AG10803 (cell line): ENCODE measurements at regions not wholly inside any gene's neighbourhood (a gene's known extent, or its start where the extent isn't known, plus 50 kb on each side); places are given as distances from the start of the nearest gene placed in this dataset.

Experiments used
- DNase-seq: peaks from one replicate; pipeline ENCODE4 v3.0.0; 2010; ENCODE audit warnings: low read depth
- H3K4me3 ChIP-seq: 2 replicates; pipeline ENCODE4 v1.5.1; 2011; ENCODE audit warnings: mild to moderate bottlenecking, low read length, control low read depth
- TF ChIP-seq, protein P1 (sequence below): conservative IDR thresholded peaks from 2 replicates; pipeline ENCODE4 v1.5.1; 2011; ENCODE audit warnings: mild to moderate bottlenecking, low read length, control low read depth, inconsistent platforms

DNA sequence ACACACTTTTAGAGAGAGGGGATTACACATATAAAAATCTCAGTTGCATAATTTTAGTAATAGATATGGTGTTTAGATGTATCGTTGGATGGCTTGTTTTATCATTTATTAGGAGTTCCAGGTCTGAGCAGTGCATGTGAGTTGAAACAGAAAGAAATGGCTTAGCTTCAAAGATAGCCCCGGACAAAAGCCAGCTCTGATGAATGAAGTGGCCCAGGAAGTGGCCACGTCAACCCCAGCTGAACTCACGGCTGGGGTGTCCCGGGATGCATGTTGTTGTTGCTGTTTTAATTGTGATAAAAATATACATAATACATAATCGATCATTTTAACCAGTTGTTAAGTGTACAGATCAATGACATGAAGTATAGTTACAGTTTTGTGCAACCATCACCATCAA is 1513.6 kb downstream of the BRD1 start:
- TF ChIP-seq, protein P1, sequence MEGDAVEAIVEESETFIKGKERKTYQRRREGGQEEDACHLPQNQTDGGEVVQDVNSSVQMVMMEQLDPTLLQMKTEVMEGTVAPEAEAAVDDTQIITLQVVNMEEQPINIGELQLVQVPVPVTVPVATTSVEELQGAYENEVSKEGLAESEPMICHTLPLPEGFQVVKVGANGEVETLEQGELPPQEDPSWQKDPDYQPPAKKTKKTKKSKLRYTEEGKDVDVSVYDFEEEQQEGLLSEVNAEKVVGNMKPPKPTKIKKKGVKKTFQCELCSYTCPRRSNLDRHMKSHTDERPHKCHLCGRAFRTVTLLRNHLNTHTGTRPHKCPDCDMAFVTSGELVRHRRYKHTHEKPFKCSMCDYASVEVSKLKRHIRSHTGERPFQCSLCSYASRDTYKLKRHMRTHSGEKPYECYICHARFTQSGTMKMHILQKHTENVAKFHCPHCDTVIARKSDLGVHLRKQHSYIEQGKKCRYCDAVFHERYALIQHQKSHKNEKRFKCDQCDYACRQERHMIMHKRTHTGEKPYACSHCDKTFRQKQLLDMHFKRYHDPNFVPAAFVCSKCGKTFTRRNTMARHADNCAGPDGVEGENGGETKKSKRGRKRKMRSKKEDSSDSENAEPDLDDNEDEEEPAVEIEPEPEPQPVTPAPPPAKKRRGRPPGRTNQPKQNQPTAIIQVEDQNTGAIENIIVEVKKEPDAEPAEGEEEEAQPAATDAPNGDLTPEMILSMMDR, result no peak
- H3K4me3 ChIP-seq, result no peak overlapping the region
- no peak for DNase-seq

DNA sequence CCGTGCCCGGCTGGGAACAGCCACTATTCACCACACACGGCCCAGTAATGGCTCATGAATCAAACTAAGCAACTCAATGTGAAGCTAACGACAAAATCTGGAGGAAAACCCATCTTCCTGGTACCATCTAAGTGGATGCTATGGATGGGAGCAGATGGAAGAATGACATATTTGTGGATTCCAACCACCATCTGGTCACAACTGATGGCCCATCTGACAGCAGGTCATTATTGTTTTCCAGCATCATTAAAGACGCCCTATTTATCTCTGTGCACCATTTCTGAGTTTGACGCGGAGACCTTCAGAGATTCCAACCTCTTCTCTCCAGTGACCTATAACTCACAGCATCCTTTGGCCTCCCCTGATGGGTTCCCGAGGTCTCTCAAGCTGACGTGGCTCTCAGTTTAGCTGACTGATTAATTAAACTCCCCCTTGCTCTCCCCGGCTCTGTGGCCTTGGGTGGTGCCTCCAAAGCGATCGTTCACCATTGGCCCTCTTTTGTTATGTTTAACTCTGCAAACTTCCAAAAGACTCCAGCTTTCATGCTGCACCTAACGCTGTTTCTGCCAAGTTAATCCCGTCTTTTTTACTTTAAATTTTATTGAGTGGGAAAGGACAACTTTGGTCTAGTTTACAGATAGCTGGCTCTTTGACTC is 1514.4 kb downstream of the BRD1 start:
- no peak for DNase-seq
- TF ChIP-seq, protein P1, result no peak
- H3K4me3 ChIP-seq, result no peak overlapping the region

DNA sequence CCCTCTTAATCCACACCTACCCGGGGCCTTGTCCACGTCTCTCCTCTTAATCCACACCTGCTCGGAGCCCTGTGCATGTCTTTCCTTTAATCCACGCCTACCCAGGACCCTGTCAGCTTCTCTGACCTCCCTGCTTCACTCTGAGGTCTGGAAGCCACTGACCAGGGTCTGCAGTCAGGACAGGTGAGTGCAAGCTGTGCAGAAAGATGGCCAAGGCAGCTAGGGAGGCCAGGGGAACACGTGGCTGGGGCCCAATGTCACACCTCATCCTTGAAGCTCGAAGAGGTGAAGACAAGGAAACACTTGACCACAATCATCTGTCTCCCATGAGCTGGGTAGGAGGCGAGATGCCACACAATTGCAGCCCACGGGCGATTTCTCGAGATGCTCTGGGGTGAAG is 1516.9 kb downstream of the BRD1 start:
- TF ChIP-seq, protein P1, result no peak
- H3K4me3 ChIP-seq, result no peak overlapping the region
- no peak for DNase-seq

DNA sequence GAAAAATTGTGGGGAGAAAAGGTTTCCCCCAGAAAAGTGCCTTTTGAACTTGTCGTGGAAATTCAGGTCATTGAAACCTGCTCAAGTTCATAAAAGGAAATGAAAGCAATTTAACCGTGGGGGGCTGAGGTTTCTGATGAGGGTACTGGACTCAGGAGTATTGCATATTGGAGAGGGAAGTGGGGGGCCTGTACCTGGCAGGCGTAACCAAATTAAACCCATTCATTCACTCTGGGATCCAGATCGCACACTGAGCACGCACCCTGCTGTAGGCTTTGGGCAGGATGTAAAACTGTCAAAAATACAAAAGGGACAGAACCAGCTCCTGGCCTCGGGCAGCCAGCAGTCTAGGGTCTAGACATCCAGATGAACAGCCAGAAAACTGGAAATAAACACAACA is 1517.4 kb downstream of the BRD1 start:
- TF ChIP-seq, protein P1, result no peak
- no peak overlapping the region for H3K4me3 ChIP-seq
- DNase-seq, result no peak

DNA sequence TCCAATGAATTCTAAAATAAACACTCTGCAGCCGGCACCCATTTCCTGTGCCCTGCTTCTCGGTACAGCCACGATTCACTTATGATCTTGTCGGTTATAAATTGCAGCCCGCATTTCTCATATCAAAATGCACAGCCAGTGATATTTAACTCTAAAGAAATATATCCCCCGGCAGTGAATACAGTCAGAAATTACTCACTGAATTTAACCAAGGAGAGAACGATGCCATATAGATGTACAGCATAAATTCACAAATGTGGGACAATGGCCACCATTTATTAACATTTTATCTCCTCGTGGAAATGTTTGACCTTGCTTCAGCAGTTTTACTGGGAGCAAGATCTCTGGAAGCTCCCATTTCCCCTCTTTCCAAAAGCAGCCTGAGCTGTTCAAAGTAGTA is 1517.8 kb downstream of the BRD1 start:
- TF ChIP-seq, protein P1, result no peak
- no peak for DNase-seq
- H3K4me3 ChIP-seq, result no peak overlapping the region

DNA sequence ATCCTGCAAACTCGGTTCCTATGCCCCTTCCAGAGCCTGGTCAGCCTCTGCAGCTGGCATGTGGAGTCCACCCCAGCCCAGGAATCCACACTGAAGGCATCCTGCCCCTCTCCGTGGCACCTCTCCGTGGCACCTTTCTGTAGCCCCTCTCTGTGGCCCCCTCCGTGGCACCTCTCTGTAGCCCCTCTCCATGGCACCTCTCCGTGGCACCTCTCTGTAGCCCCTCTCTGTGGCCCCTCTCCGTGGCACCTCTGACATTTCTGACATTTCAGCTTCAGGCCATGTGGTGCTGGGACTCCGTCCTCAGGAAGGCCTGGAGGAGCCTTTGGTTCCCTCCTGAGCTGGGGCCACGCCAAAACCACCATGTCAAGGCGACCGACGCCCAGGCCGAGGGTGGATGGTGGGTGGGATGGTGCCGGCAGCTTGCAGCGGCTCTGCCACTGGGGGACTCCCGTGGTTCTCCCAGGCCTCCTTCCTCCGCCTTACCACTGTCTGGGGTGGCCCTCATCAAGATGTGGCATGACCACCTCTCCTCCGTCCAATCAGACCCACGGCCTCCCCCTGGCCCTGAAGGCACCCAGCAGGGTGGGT is 1518.5 kb downstream of the BRD1 start:
- DNase-seq, result no peak
- TF ChIP-seq, protein P1, result no peak
- no peak overlapping the region for H3K4me3 ChIP-seq

DNA sequence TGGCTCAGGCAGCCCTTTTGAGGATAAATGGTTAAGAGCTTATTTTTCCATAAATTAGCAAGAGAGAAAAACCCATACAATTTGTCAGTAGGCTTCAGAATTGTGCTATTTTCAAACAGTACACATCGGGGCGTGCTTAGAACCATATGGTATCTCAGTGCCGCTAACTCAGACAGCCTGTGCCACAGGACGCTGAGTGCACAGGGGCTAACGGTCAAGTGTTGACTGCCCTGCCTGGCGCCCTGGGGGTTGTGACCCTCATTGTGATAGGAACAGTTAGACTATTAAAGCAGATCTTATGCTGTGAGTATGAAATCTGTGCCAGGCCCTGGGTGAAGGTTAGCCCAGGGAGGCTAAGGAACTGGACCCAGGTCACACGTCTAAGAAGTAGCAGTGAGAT is 1519.7 kb downstream of the BRD1 start:
- no peak overlapping the region for H3K4me3 ChIP-seq
- no peak for DNase-seq
- TF ChIP-seq, protein P1, result no peak
